Karpas-422 (cell line): ENCODE measurements at regions not wholly inside any gene's neighbourhood (a gene's known extent, or its start where the extent isn't known, plus 50 kb on each side); places are given as distances from the start of the nearest gene placed in this dataset.

Experiments
- DNase-seq: peaks from one replicate; pipeline ENCODE4 v3.0.0-alpha.2; 2015
- H2AFZ ChIP-seq: fragments of 200-600 bp; sonication (generic); 2 replicates; pipeline ENCODE4 v1.6.1; 2014; ENCODE audit warnings: antibody characterized with exemption, low read length, mixed read lengths
- H3K27ac ChIP-seq: fragments of 200-600 bp; sonication (generic); 2 replicates; pipeline ENCODE4 v1.5.1; 2014; ENCODE audit warnings: mild to moderate bottlenecking, low read length, moderate library complexity
- H3K27me3 ChIP-seq: fragments of 200-600 bp; sonication (generic); 2 replicates; pipeline ENCODE4 v1.6.1; 2014; ENCODE audit warnings: low read length, mixed read lengths
- H3K36me3 ChIP-seq: fragments of 200-600 bp; sonication (generic); 2 replicates; pipeline ENCODE4 v1.6.1; 2014; ENCODE audit warnings: low read length, mixed read lengths; ENCODE audit not compliant: insufficient read depth
- H3K4me1 ChIP-seq: fragments of 200-600 bp; sonication (generic); 2 replicates; pipeline ENCODE4 v1.6.1; 2014; ENCODE audit warnings: mild to moderate bottlenecking, low read length, mixed read lengths
- H3K4me2 ChIP-seq: fragments of 200-600 bp; sonication (generic); 2 replicates; pipeline ENCODE4 v1.6.1; 2014; ENCODE audit warnings: low read length, low read depth, mild to moderate bottlenecking; ENCODE audit not compliant: poor library complexity, severe bottlenecking
- H3K4me3 ChIP-seq: fragments of 200-600 bp; sonication (generic); 2 replicates; pipeline ENCODE4 v1.5.1; 2014; ENCODE audit warnings: mild to moderate bottlenecking, antibody characterized with exemption, low read length, mixed read lengths
- H3K79me2 ChIP-seq: fragments of 200-600 bp; sonication (generic); 2 replicates; pipeline ENCODE4 v1.6.1; 2014; ENCODE audit warnings: mild to moderate bottlenecking, low read length, mixed read lengths
- H3K9ac ChIP-seq: fragments of 200-600 bp; sonication (generic); 2 replicates; pipeline ENCODE4 v1.6.0; 2014; ENCODE audit warnings: low read length
- H3K9me2 ChIP-seq: fragments of 200-600 bp; sonication (generic), shearing (Covaris generic); replicated peaks from 2 replicates; pipeline ENCODE4 v1.6.0; 2014; ENCODE audit warnings: mild to moderate bottlenecking, low read length, moderate library complexity; ENCODE audit not compliant: insufficient read depth
- H3K9me3 ChIP-seq: fragments of 300-700, 200-600 bp; sonication (generic); 2 replicates; pipeline ENCODE4 v1.6.1; 2014; ENCODE audit warnings: low read length, mixed read lengths
- H4K20me1 ChIP-seq: fragments of 200-600 bp; sonication (generic); 2 replicates; pipeline ENCODE4 v1.6.1; 2014; ENCODE audit warnings: mild to moderate bottlenecking, antibody characterized with exemption, low read length, low read depth; ENCODE audit not compliant: insufficient read depth

DNA sequence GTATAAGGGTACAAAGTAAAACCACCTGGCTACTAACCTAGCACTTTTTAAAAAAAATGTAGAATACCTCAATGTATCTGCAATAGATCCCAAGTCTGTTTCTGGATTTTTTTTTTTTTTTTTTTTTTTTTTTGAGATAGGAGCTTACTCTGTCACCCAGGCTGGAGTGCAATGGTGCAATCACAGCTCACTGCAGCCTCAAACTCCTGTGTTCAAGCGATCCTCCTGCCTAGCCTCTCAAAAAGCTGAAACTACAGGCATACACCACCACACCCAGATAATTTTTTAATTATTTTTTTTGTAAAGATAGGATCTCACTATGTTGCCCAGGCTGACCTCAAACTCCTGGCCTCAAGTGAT is 537.5 kb upstream of the CAMK1G start:
- no peaks in the 10 kb centered on the region for H3K4me1 ChIP-seq
- H3K9me2 ChIP-seq: no peaks in the 10 kb centered on the region
- H3K9ac ChIP-seq: no peak overlapping the region
- DNase-seq: no peak
- no peaks in the 10 kb centered on the region for H4K20me1 ChIP-seq
- H3K27me3 ChIP-seq: no peaks in the 10 kb centered on the region
- H3K4me2 ChIP-seq: no peak overlapping the region
- H2AFZ ChIP-seq: no peak overlapping the region
- H3K27ac ChIP-seq: no peak overlapping the region
- no peaks in the 10 kb centered on the region for H3K9me3 ChIP-seq
- H3K4me3 ChIP-seq: no peak overlapping the region
- H3K36me3 ChIP-seq: no peaks in the 10 kb centered on the region
- H3K79me2 ChIP-seq: no peaks in the 10 kb centered on the region

GRCh38 chr1:209046935-209047334 is 536.6 kb upstream of the CAMK1G start:
- no peak overlapping the region for H3K27ac ChIP-seq
- H3K9ac ChIP-seq: no peak overlapping the region
- no peaks in the 10 kb centered on the region for H4K20me1 ChIP-seq
- no peak overlapping the region for H2AFZ ChIP-seq
- no peaks in the 10 kb centered on the region for H3K79me2 ChIP-seq
- H3K4me1 ChIP-seq: no peaks in the 10 kb centered on the region
- DNase-seq: no peak
- H3K4me3 ChIP-seq: no peak overlapping the region
- H3K36me3 ChIP-seq: no peaks in the 10 kb centered on the region
- H3K9me3 ChIP-seq: no peaks in the 10 kb centered on the region
- H3K4me2 ChIP-seq: no peak overlapping the region
- no peaks in the 10 kb centered on the region for H3K27me3 ChIP-seq
- no peaks in the 10 kb centered on the region for H3K9me2 ChIP-seq

DNA sequence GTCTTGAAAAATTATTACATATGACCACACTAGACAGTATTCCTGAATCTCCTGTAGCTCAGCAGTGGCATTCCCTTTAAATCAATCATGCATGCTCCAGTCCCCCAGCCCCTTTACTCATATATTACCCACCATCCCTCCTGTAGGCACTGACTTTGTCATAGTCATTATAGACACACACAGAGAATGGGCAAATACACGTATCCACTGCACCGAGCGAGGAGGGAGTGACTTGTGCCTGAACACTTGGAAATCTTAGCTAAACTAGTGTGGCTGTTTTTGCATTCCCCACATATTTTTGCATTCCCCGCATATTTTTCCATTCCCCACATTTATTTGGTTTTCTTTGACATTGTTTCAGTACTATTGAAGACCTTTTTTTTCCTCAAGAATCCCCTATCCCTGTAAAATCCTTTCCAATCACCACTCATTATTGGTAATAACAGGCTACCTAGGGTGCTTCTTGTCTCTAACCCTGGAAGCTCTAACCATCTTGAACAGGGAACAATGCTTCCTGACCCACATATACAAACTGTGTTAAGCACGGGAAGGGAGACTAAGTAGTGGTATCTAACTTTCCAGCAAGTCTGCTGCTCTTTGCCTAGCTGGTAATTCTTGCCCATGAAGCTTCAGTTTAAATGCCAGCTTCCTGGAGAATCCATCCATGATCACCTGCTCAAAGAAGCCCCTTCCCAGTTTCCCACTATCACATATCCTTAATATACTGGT is 534.4 kb upstream of the CAMK1G start:
- H3K27me3 ChIP-seq: no peaks in the 10 kb centered on the region
- H3K9me3 ChIP-seq: no peaks in the 10 kb centered on the region
- no peak overlapping the region for H3K4me3 ChIP-seq
- DNase-seq: no peak
- no peak overlapping the region for H2AFZ ChIP-seq
- no peaks in the 10 kb centered on the region for H3K79me2 ChIP-seq
- H3K4me2 ChIP-seq: no peak overlapping the region
- H3K27ac ChIP-seq: no peak overlapping the region
- H3K9ac ChIP-seq: no peak overlapping the region
- no peaks in the 10 kb centered on the region for H4K20me1 ChIP-seq
- no peaks in the 10 kb centered on the region for H3K9me2 ChIP-seq
- H3K4me1 ChIP-seq: no peaks in the 10 kb centered on the region
- no peaks in the 10 kb centered on the region for H3K36me3 ChIP-seq

DNA sequence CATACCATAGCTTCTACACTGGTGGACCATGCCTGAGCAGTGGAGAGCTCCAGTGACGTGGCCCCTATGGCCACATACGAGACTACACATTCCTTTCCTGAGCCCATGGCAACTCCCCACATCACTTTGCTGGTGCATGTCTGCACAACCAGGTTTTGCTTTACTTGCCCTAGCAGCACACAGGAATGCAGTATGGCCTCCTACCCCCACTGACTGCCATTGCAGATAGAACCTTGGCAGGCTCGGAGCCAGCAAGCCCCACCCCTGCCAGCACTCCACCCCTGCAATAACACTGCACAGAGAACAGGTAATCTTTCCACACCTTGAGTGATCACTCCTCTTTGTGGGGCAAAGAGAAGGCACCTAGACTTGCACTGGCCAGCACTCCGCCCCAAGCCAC is 531.9 kb upstream of the CAMK1G start:
- Histone ChIP-seq H3K9ac (no peak overlapping the region), H3K36me3 (no peaks in the 10 kb centered on the region), H3K9me2 (no peaks in the 10 kb centered on the region), H3K4me3 (no peak overlapping the region), H3K79me2 (no peaks in the 10 kb centered on the region), H4K20me1 (no peaks in the 10 kb centered on the region), H3K4me2 (no peak overlapping the region), H3K27ac (no peak overlapping the region), H2AFZ (no peak overlapping the region), H3K4me1 (no peaks in the 10 kb centered on the region), H3K27me3 (no peaks in the 10 kb centered on the region), H3K9me3 (no peaks in the 10 kb centered on the region)
- no peak for DNase-seq

DNA sequence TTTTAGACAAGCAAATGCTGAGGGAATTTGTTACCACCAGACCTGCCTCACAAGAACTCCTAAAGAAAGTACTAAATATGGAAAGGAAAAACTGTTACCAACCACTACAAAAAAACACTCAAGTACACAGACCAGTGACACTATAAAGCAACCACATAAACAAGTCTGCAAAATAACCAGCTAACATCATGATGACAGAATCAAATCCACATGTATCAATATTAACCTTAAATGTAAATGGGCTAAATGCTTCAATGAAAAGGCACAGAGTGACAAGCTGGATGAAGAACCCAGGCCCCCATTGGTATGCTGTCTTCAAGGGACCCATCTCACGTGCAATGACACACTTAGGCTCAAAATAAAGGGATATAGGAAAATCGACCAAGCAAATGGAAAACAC is 529.9 kb upstream of the CAMK1G start:
- Histone ChIP-seq H3K4me2 (no peak overlapping the region), H4K20me1 (no peaks in the 10 kb centered on the region), H3K9me3 (no peaks in the 10 kb centered on the region), H3K27ac (no peak overlapping the region), H3K4me1 (no peaks in the 10 kb centered on the region), H3K4me3 (no peak overlapping the region), H3K9me2 (no peaks in the 10 kb centered on the region), H3K27me3 (no peaks in the 10 kb centered on the region), H3K79me2 (no peaks in the 10 kb centered on the region), H3K36me3 (no peaks in the 10 kb centered on the region), H3K9ac (no peak overlapping the region), H2AFZ (no peak overlapping the region)
- no peak for DNase-seq

GRCh38 chr1:209057083-209057482 is 526.4 kb upstream of the CAMK1G start:
- Histone ChIP-seq H3K9ac (no peak overlapping the region), H3K4me2 (no peak overlapping the region), H2AFZ (no peak overlapping the region)

GRCh38 chr1:209057901-209058300 is 525.6 kb upstream of the CAMK1G start:
- no peak overlapping the region for H2AFZ ChIP-seq
- H3K79me2 ChIP-seq: no peaks in the 10 kb centered on the region
- no peaks in the 10 kb centered on the region for H3K9me3 ChIP-seq
- no peaks in the 10 kb centered on the region for H3K27me3 ChIP-seq
- H3K36me3 ChIP-seq: no peaks in the 10 kb centered on the region
- H3K27ac ChIP-seq: no peak overlapping the region
- no peaks in the 10 kb centered on the region for H3K9me2 ChIP-seq
- no peak overlapping the region for H3K9ac ChIP-seq
- no peak overlapping the region for H3K4me3 ChIP-seq
- H4K20me1 ChIP-seq: no peaks in the 10 kb centered on the region
- no peaks in the 10 kb centered on the region for H3K4me1 ChIP-seq
- H3K4me2 ChIP-seq: no peak overlapping the region
- no peak for DNase-seq

More at GRCh38 chr1:209057083-209057482, 526.4 kb upstream of the CAMK1G start:
- no peaks in the 10 kb centered on the region for H3K9me2 ChIP-seq
- no peaks in the 10 kb centered on the region for H3K36me3 ChIP-seq
- DNase-seq: no peak
- H3K79me2 ChIP-seq: no peaks in the 10 kb centered on the region
- no peaks in the 10 kb centered on the region for H3K4me1 ChIP-seq
- H3K27me3 ChIP-seq: no peaks in the 10 kb centered on the region
- H3K27ac ChIP-seq: no peak overlapping the region
- H3K9me3 ChIP-seq: no peaks in the 10 kb centered on the region
- no peaks in the 10 kb centered on the region for H4K20me1 ChIP-seq
- H3K4me3 ChIP-seq: no peak overlapping the region

DNA sequence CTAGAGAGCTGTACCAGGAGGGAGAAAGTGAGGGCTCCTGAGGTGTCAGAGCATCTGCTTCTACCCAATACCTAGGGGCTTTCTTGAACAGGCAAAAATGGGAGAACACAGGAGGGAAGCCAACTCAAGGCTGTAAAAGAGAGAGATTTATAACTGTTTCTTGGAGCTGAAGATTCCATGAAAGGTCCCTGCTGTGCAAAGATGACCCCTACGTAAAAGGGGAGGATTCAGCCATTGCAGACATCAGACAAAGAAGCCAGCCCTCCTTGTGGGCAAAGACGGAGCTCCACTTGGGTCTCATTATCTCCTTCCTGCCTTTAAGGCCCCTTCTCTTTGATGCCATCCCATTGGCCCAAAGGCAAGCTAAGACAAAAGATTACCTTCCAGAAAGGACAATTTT is 524.1 kb upstream of the CAMK1G start:
- Histone ChIP-seq H3K36me3 (no peaks in the 10 kb centered on the region), H3K4me2 (no peak overlapping the region), H3K4me3 (no peak overlapping the region), H4K20me1 (no peaks in the 10 kb centered on the region), H3K27ac (no peak overlapping the region), H3K9me3 (no peaks in the 10 kb centered on the region), H3K4me1 (no peaks in the 10 kb centered on the region), H3K9ac (no peak overlapping the region), H2AFZ (no peak overlapping the region), H3K9me2 (no peaks in the 10 kb centered on the region), H3K79me2 (no peaks in the 10 kb centered on the region), H3K27me3 (no peaks in the 10 kb centered on the region)
- DNase-seq: no peak

GRCh38 chr1:209059981-209060380 is 523.5 kb upstream of the CAMK1G start:
- H3K79me2 ChIP-seq: no peaks in the 10 kb centered on the region
- no peaks in the 10 kb centered on the region for H3K9me3 ChIP-seq
- no peaks in the 10 kb centered on the region for H3K36me3 ChIP-seq
- H3K27ac ChIP-seq: no peak overlapping the region
- DNase-seq: no peak
- no peaks in the 10 kb centered on the region for H3K27me3 ChIP-seq
- H2AFZ ChIP-seq: no peak overlapping the region
- H4K20me1 ChIP-seq: no peaks in the 10 kb centered on the region
- no peak overlapping the region for H3K4me3 ChIP-seq
- H3K4me1 ChIP-seq: no peaks in the 10 kb centered on the region
- H3K9me2 ChIP-seq: no peaks in the 10 kb centered on the region
- H3K9ac ChIP-seq: no peak overlapping the region
- H3K4me2 ChIP-seq: no peak overlapping the region
